HCEC 1CT (cell line): ENCODE measurements at regions not wholly inside any gene's neighbourhood (a gene's known extent, or its start where the extent isn't known, plus 50 kb on each side); places are given as distances from the start of the nearest gene placed in this dataset.
A peak's percentile ranks its signal among the peaks of the same experiment; 100 is the strongest.

ENCODE experiments used
- DNase-seq: peaks from one replicate; pipeline ENCODE4 v3.0.0-alpha.2; 2017

DNA sequence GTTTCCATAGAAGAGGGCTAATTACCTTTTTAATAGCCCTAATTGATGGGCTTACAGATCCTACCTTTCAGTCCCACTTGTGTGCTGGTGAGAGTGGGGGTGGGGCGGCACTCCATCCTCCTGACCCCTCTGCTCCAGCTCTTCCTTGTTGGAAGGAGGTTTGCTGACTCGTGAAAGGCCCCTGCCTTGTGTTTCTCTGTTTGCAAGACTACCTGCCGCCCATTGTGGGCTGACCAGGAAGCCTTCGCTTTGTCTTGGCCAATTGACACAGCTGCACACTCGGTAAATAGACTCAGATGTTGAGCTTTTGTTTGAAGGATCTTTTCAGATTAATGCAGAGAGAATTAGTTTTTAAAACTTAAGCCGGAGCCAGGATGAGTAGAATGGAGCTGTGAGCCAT lies 197.3 kb upstream of the HES1 start:
- no peak for DNase-seq

- no peak for DNase-seq
Observed at GRCh38 chr3:193939527-193939926, 196.4 kb upstream of the HES1 start.

DNA sequence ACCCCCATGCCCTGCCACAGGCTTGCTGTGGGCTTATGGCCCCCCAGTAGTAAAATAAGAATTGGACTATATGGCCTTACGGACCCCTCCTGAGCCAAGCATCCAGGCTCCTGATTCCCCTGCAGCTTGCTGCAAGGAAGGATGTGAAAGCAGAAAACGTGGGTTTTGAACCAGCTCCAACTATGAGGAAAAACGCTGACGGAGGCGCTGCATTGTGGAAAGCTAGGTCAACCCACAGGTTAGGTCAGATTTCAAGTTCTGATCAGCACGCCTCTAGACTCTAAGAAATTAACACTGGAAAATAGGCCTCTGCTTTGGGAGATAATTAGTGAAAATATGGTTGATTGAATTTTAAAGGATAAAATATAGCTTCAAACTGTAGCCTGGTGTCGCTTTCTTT lies 195.4 kb upstream of the HES1 start:
- DNase-seq, result no peak

- no peak for DNase-seq
Observed at GRCh38 chr3:193941486-193941885, 194.5 kb upstream of the HES1 start.

- DNase-seq, result no peak
Observed at GRCh38 chr3:193942516-193943055, 193.4 kb upstream of the HES1 start.

DNA sequence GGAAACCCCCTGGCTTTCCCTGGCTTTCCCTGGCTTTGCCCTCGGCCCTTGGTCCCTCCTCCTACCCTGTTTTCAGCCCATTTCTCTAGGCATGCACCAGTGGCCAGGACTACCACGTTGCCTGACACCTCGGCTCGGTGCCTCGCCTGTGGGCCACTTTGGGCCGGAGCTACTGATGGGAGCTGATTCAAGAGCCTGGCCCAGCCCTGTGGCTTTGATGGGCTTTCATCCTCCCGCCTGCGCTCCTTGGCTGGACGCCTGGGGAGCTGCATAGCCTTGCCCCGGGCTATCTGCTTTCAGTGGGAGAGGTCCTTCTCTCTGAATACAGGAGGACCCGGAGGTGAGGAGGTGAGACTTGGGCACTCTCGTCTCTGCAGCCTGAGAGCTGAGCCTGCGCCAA lies 192.7 kb upstream of the HES1 start:
- DNase-seq, result no peak

GRCh38 chr3:193943851-193944517 lies 192.0 kb upstream of the HES1 start:
- DNase-seq, result no peak

- DNase-seq, result no peak
Observed at GRCh38 chr3:193944518-193944884, 191.4 kb upstream of the HES1 start.

DNA sequence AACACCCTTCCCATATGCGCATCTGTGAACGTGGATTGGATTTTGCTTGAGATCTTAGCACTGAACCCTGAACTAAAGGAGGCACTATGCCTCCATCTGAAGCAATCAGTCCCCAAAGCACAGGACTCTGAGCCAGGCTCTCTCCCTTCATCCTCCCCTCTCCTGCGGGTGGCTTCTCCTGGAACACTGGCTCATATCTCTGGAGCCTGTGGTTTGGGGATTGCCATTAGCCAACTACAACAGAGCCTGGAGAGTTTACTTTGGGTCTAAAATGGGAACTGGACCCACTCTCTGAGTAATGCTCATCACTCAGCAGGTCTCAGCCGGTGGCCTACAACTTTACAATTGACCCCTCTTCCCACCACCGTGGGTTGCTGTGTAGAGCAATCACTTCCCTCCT lies 190.8 kb upstream of the HES1 start:
- DNase-seq, result no peak

DNA sequence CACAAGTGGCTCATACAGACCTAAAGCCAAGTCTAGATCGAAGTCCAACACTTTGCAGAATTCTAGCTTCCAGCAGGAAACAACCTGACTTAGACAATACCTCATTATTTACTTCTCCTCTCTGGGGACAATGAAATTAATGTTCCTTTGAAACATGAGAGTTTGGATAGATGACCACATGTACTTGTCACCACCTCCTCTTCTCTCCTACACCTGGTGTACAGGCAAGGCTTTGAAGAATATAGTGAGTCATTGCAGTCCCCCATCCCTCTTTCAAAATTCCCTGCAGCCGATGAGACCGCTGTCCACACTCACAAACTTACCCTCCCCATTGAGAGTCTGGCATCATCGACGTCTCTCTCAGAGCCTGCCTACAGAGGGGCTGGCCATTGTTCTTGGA lies 189.0 kb upstream of the HES1 start:
- no peak for DNase-seq

GRCh38 chr3:193947596-193947995 lies 188.4 kb upstream of the HES1 start:
- DNase-seq, result no peak

DNA sequence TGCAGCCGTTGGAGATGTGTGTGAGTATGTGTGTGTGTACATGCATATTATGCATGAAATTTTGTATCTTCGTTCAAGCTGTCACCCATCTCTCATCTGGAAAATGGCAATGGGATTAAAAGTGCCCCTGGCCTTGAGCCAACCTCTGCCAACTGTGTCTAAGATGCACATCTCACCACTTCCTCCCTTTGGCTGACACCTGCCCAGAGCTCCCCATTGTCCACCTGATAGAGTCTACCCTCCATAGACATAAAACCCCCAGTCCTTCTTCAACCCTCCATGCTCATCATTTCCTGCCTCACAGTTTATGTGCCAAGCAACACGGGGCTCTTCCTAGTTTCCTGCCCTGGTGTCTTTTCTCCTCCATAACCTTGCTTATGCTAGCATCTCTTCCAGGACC lies 187.5 kb upstream of the HES1 start:
- no peak for DNase-seq

GRCh38 chr3:193951859-193952258 lies 184.1 kb upstream of the HES1 start:
- DNase-seq, result no peak

- no peak for DNase-seq
Observed at GRCh38 chr3:193954752-193955151, 181.2 kb upstream of the HES1 start.

DNA sequence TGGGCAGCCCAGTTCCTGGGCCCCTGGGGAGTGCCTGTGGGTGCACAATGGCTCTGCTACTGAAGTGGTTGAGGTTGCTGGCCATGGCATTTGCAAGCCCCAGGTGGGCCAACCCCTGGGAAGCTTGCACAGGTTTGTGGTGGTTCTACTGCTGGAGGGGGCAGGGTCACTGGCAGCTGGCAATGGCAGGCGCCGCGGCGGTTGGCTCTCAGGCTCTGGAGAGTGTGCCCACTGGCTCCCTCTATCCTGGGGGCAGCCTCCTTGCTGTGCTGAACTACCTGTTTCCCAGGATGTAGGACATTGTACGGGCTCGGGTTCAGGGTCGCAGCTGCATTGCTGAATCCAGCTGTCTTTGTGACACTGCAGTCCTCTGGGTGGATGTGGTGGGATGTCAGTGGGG lies 180.2 kb upstream of the HES1 start:
- DNase-seq, result no peak

DNA sequence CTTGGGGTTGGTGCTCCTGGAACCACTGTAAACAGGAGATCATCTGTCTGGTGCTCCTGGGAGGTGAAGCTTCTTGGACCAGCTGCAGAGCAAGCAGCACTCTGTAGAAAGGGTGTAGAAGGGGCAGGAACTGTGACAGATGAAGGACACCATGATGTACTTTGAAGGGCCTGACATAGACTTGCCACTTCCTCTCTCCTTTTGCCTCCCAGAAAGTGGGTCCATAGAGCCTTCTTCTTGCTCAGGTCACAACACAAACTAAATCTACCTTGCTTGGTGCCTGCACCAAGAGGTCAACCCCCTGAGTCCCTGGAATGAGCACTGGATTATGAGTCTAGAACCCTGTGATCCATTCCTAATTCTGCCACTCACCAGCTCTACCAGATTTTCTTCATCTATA lies 176.1 kb upstream of the HES1 start:
- no peak for DNase-seq

DNA sequence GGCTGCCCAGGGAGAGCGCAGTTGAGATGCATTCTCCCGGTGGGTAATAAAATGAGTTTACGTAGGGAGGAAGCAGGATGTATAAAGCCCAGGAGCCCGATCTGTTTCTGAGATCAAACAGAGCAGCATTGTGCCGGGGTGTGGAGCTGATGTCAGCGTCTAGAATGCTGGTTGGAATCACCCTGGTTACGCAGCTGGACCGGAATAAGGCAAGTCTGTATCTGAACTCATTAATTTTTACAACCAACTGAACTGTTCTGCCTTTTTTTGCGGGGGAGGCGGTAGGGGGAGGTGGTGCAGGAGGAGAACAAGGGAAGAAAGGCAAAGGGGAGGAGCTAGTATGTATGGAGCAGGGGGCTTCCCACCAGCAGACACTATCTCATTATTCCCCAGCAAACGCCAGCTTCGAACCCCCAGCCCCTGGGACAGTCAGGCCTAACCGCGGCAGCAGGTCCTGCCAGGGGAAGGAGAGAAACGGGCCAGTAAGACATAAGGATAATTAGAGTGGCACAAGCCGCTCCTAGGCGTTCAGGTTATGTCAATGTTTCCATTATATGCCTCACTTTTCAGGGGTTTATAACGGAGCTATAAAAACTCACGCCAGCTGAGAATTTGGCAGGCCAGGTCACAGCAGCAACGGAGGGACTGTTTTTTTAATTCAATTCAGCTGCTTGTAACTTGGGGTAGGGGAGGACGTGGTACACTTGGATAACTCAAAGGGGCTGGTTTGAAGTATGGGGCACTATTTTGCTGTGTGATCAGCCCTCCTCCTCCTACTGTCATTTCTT lies 175.3 kb upstream of the HES1 start:
- no peak for DNase-seq

DNA sequence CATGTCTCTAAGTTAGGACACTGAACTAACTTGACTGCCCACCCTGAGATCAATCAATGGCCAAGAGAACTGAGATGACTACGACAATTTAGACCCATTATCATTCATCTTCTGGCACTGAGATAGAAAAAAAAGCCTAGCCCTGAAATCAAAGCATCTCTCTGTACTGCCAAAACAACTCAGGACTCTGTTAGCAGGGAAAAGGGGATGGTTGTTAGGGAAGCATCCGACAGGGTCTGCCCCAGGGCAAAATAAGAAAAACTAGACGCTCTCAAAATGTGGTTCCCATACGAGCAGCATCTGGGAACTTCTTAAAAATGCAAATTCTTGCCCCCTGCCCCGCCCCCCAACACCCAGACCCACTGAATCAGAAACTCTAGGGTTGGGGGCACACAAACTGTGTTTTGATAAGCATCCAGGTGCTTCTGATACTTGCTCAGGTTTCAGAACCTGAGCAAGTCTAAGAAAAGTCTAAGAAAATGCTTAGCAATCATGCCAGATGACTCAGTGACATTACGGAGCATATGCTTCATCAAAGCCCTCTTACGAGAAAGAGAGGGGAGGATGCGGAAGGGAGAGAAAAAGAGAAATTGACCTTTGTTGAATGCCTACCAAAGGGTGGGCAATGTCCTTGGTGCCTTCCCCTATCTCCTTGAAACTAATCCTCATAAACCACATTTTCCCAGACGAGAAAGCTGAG lies 172.8 kb upstream of the HES1 start:
- no peak for DNase-seq

DNA sequence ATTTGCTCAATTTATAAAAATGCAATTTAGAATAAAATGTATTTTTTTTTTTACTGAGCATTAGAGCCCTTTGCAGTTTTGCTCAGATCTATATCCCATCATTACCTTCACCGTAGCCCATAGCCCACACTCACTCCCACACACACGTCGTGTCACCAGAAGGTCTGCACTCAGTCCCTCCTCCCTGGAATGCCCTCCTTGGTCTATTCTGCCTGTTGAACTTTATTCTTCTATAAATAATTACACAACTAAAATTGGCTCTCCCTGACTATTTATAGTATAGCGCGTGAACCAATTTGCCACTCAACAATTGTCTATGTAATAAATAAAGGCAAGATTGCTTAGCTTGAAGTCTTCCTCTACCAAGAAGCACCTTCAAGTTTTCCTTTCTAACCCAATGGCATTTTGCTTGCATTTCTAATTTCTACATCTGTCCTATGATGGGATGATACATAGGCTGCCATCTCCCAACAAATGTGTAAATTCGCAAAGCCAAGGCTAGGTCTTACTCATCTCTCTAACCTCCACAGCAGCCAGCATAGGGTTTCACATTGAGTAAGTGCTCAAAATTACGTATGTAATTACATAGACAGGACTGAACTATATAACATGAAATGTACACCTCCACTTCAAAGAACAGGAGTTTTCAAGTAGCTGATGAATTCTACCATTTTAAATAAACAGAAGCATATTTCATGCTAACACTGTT lies 172.0 kb upstream of the HES1 start:
- no peak for DNase-seq

DNA sequence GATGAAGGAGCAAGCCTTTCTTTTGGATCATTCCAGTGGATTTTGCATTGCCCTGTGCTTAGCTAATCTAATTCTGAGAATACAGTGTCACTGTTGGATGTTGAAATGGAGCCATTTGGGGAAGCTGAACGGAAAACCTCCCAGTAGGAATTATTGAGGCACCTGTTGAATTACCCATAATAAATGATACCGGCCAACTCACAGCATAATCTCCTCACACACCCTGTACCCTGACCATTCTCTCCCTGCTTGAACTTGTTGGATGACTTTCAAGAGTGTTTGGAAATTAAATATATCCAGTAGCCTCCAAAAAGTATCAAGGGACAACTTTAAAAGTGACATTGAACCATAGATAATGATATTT lies 171.4 kb upstream of the HES1 start:
- DNase-seq, result no peak

DNA sequence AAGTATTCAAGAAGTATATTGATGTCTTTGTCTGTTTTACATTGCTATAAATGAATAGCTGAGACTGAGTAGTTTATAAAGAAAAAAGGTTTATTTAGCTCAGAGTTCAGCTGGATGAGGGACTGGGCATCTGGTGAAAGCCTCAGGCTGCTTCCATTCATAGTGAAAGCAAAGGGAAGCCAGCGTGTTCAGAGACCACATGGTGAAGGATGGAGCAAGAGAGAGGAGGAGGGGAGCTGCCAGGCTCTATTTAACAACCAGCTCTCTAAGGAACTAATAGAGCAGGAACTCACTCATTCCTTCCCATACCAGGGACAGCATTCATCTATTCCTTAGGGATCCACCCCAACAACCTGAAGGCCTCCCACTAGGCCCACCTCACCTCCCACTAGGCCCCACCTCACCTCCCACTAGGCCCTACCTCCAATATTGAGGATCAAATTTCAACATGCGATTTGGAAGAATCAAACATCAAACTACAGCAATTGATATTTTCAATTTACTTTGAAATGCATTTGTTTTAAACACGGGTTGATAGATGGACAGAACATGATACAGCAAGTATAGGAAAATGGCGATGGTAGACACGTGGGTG lies 167.5 kb upstream of the HES1 start:
- no peak for DNase-seq

DNA sequence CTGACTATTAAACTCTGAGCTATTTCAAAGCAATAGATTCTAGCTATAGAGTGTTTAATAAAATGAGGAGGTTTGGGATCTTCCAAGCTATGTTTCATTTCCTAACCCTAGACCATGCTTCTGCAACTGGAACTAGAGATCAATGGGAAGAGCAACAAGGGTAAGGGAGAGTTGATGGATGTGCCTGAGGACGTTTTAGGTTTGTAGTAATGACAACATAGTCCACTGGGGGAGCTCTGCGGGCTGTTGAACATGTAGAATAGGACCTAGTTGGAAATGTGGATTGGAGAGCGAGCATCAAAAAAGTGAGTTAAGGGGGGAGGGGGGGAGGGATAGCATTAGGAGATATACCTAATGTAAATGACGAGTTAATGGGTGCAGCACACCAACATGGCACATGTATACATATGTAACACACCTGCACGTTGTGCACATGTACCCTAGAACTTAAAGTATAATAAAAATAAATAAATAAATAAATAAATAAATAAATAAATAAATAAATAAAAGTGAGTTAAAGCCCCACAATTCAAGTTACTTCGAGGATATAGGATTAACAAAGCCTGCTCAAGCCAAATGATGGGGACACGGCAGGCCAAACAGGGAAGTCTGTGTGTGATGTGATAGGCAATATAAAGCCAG lies 165.7 kb upstream of the HES1 start:
- peak; percentile 53 for DNase-seq
